GM12873 (cell line): ENCODE measurements at regions not wholly inside any gene's neighbourhood (a gene's known extent, or its start where the extent isn't known, plus 50 kb on each side); places are given as distances from the start of the nearest gene placed in this dataset.

ENCODE experiments used
- TF ChIP-seq, protein P1 (sequence below): IDR thresholded peaks from 2 replicates; pipeline ENCODE4 v1.5.1; 2012; ENCODE audit warnings: low read depth, mild to moderate bottlenecking, moderate library complexity, low read length, control low read depth; ENCODE audit not compliant: insufficient read depth; ENCODE audit errors: missing control alignments

- TF ChIP-seq, protein P1, sequence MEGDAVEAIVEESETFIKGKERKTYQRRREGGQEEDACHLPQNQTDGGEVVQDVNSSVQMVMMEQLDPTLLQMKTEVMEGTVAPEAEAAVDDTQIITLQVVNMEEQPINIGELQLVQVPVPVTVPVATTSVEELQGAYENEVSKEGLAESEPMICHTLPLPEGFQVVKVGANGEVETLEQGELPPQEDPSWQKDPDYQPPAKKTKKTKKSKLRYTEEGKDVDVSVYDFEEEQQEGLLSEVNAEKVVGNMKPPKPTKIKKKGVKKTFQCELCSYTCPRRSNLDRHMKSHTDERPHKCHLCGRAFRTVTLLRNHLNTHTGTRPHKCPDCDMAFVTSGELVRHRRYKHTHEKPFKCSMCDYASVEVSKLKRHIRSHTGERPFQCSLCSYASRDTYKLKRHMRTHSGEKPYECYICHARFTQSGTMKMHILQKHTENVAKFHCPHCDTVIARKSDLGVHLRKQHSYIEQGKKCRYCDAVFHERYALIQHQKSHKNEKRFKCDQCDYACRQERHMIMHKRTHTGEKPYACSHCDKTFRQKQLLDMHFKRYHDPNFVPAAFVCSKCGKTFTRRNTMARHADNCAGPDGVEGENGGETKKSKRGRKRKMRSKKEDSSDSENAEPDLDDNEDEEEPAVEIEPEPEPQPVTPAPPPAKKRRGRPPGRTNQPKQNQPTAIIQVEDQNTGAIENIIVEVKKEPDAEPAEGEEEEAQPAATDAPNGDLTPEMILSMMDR: no peak
These were observed 141.8 kb downstream of the FAM161A start for GRCh38 chr2:61712060-61712459.

GRCh38 chr2:61710711-61711110 is 143.1 kb downstream of the FAM161A start:
- TF ChIP-seq, protein P1: no peak

DNA sequence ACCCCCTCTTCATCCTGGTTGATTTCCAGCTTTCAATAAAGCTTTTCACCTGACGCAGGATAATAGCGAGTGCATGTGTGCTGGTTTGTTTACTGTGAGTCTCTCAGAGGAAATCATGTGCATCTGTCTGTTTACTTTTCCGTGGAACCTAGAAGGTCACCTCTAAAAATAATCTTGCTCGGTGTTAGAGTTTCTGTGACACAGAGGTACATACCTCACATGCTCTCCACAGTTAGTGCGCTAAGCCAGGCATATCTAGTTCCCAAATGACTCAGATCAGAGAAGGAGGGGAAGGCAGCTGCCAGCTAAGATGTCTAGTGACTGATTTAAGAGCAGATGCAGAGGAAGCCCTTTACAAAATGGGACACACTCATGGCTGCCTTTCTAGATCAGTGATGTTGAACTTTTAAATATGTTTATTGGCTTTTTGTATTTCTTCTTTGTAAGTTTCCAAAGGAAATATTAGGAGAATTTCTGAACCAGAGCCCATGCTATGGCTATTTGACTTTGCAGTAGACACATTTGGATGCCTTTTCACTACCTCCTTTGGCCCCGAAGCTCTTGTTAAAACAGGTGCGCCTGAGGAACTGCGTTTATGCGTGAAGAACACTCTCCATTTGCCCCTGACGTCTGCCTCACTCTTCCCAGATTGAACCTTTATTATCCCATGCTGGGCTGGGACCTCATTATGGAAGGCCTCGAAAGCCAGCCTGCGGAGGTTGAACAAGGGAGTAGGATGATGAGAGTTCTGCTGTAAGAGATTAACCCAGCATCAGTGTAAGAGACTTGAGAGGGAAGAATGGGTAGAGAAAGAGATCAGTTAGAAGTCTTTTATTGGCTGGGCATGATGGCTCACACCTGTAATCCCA is 145.6 kb downstream of the FAM161A start:
- TF ChIP-seq, protein P1: no peak

DNA sequence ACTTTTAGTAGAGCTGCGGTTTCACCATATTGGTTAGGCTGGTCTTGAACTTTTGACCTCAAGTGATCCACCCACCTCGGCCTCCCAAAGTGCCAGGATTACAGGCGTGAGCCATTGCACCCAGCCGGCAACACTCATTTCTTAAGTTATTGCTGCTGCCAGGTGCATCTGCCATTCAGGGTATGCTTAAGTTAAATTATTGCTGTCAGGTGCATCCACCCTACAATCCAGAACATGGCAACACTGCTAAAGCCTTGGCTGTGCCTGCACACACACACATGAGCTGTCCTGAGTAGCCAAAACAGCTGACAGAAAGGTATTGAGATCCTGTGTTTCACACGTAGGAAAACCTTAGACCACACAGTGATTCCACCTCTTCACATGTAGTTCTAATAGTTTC is 148.2 kb downstream of the FAM161A start:
- TF ChIP-seq, protein P1: no peak

- TF ChIP-seq, protein P1: no peak
These were observed 149.5 kb downstream of the FAM161A start for GRCh38 chr2:61704364-61704763.

- TF ChIP-seq, protein P1: no peak
These were observed 151.8 kb downstream of the FAM161A start for GRCh38 chr2:61702088-61702467.

DNA sequence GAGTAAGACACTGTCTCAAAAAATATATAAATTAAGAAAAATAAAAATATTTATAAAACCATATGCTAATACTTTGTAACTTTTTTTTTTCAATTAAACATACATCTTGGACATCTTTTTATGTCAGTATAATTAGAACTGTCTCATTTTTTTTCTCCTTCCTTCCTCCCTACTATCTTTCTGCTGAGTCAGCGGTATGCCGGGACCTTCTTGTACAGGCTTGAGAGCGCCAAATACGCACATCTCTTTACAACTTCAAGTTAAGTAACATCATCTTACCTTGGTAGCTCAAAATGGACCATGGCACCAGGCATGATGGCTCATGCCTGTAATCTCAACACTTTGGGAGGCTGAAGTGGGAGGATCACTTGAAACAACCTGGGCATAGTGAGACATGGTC is 153.4 kb downstream of the FAM161A start:
- TF ChIP-seq, protein P1: no peak
